AG09319 (cell line): ENCODE measurements at regions not wholly inside any gene's neighbourhood (a gene's known extent, or its start where the extent isn't known, plus 50 kb on each side); places are given as distances from the start of the nearest gene placed in this dataset.
A peak's percentile ranks its signal among the peaks of the same experiment; 100 is the strongest.

Experiments used
- DNase-seq: peaks from one replicate; pipeline ENCODE4 v3.0.0-alpha.2; 2010; ENCODE audit warnings: low read depth; ENCODE audit errors: extremely low read depth
- CTCF ChIP-seq: IDR thresholded peaks from 2 replicates; pipeline ENCODE4 v1.5.1; 2011; ENCODE audit warnings: low read depth, mild to moderate bottlenecking, inconsistent platforms, low read length, moderate library complexity

- no peak for TF ChIP-seq CTCF
- DNase-seq = no peak
Measured at GRCh38 chr6:45728674-45729073, 287.0 kb downstream of the CLIC5 start.

- no peak for DNase-seq
- TF ChIP-seq CTCF = no peak
Measured at GRCh38 chr6:45727819-45728449, 287.7 kb downstream of the CLIC5 start.

GRCh38 chr6:45727228-45727627 lies 288.4 kb downstream of the CLIC5 start:
- no peak for TF ChIP-seq CTCF
- DNase-seq = no peak

GRCh38 chr6:45726444-45726843 lies 289.2 kb downstream of the CLIC5 start:
- no peak for DNase-seq
- TF ChIP-seq CTCF = no peak

- TF ChIP-seq CTCF = no peak
- peak; percentile 51 for DNase-seq
Measured at GRCh38 chr6:45724511-45724910, 291.1 kb downstream of the CLIC5 start.

GRCh38 chr6:45724027-45724426 lies 291.6 kb downstream of the CLIC5 start:
- no peak for DNase-seq
- no peak for TF ChIP-seq CTCF

- no peak for TF ChIP-seq CTCF
- DNase-seq = no peak
Measured at GRCh38 chr6:45722876-45723275, 292.8 kb downstream of the CLIC5 start.
